MV-4-11 (cell line): ENCODE measurements at regions not wholly inside any gene's neighbourhood (a gene's known extent, or its start where the extent isn't known, plus 50 kb on each side); places are given as distances from the start of the nearest gene placed in this dataset.

ENCODE experiments used
- DNase-seq: peaks from one replicate; lab custom pipeline; 2025; lab: John Stamatoyannopoulos, UW

DNA sequence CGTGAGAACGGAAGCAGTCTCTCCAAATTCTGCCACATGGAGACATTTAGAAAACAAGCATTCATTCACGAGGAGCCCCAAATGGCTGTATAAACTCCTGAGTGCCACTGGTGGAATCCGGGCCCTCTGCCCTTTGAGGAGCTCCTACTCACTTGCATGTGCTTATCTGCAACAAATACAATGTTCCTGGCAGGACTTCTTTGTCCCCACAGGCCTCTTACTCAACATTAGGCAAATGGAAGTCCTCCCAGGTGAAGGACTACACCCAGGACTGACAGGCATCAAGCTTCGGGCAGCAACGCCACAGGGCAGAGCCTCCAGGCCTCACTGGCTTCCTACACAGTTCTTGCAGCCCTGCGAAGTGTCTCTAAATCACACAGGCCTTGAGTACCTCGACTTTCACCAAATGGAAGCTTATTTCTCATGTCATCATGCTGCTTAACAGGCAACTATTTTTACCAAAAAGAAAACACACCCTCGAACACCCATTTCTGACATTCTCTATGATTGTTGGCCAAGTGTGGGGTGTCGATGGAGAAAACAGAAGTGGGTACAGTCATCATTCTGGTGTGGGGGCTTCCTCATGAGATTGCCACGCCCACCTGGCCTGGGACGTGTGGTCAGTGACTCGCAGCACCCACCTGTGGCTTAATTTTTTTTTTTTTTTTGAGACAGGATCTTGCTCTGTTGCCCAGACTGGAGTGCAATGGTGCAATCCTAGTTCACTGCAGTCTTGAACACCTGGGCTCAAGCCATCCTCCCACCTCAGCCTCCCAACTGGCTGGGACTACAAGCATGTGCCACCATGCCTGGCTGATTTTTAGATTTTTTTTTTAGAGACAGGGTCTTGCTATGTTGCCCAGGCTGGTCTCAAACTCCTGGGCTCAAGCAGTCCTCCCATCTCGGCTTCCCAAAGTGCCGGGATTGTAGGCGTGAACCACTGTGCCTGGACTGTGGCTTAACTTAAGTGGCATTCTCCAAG is 186.8 kb upstream of the GLI2 start:
- DNase-seq = peak; percentile 34

DNA sequence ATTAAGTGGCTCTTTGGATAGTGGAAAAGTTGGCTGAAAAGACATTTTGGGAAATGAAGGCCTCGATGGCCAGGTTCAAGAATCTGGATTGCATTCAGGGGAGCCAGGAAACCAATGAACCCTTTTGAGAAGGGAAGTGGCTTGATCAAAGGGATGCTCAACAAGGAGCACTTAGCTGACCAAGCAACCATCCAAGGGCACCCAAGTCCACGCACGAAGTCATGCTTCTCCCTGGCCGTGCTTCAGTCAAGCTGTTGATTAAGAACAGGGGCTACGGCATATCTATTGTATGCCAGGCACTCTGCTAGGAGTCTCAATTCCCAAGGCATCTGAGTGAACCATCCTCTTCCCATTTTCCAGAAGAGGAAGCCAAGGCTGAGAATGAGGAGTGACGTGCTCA is 185.8 kb upstream of the GLI2 start:
- DNase-seq = no peak

DNA sequence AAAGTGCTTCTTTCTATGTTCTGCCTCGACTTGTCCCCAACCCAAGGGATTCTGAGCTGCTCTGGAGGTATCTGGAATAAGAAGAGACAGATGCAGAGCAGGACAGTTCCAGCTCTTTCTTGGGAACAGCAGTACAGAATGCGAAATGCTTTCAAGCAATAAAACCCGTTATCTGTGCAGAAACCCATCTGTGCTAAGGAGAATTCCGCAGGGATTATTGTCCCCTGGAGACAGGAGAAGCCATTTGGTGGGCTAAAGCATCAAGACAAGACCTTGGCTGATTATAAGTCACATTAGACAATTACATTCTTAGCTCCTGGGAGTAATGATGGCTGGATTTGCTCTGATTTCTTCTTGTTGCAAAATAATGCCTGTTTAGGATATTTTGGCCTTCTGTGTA is 185.4 kb upstream of the GLI2 start:
- DNase-seq = no peak

DNA sequence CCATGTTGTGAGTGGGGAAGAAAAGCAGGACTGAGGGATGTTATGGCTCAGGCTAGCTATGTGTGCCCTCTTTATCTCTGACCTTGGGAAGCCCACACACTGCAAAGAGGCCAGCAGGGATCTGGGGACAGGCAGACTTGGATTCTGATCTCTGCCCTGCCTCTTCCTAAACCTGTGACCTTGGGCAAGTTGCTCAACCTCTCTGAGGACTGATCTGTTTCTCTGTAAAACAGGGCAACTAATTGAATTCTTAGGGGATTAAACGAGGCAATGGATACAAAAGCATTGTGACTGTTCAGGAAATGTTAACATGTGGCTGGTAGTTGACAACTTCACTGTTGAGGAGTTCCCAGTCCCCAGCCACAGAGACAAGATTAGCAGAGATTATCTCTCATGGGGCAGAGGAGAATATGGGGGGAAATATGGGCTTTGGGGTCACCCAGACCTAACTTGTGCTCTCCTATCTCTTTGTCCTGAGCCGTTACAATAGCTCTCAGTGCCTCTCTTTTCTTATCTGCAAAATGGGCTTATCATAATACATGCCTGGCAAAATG is 184.7 kb upstream of the GLI2 start:
- no peak for DNase-seq

DNA sequence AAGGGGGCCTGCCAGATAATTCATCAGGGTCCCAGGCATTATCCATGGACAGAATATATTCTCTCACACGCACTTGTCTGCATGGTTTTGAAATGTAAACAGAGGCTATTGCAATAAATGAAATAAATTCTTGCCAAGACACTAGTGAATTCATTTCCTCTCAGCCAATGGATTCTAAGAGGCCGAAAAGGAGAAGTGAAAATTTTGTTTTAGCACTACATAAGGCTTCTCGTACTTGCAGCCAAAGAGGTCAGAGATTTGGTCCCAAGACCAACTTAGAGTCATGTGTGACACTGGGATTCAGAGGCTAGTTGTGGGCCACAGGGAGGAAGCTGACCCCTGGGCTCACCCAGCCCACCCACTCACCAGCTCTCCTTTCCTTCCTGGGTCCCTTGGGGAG is 184.1 kb upstream of the GLI2 start:
- DNase-seq = peak; percentile 90

DNA sequence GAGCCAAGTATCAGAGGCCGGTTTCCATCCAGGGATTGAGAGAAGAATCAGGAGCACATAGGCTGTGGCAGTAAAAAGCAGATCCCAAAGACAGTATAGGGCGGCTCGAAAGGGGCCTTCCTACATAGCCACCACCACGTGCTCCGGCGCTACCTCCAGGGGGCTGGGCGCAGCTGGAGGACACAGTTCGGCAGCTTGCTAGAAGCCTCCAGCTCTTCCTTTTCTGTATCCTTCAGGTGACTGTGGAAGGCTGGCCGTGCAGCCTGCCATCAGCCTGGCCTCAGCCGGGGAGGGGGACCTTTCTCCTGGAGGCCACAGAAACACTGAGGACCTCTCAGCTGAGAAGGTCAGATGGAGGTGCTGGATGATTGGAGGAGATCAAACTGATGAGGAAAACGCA is 183.6 kb upstream of the GLI2 start:
- DNase-seq = no peak

DNA sequence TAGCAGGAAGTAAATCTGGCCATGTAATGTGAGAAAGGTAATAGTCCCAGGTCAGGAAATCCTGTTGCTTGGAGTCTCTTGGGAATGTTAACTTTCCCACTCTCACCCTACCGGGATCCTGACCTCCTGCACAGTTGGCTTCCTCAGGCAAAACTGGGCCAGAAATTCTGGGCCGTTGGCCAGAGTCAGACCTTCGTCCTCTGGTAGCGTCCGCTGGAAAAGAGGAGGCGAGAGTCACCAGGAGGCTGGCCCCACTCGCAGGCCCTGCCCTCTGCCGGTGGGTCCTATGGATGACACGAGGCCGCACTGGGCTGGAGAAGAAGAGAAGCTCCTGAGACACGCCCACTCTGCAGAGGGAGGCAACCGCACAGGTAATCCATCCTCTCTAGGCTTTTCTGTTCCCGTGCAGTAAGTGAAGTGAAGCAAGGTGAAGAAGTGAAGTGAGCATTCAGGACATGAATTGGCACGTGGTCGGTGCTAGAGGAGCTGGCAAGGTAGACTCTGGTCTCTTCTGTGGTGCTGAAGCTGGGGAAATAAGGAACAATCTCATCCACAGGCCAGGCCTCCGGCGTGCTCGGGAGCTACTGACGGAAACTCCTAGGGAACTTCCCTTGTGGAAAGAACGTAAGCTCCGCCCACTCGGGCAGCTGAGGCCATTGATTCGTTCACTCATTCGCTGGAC is 182.7 kb upstream of the GLI2 start:
- peak; percentile 11 for DNase-seq

DNA sequence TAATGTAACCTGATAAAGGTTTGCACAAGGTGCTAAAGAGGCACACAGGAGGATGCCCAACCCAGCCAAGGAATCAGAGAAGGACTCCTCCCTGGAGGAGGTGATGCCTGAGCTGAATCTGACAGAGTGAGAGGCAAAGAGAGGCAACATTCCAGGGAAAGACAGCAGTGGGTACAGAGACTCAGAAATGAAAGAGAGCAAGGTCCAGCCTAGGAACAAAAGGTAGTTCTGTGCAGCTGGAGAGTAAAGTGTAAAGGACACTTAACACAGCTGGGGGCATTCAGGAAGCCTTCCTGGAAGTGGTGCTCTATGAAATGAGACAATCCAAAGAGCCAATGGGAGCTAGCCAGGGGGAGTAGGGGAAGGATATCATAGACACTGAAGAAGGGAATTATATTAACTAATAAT is 181.0 kb upstream of the GLI2 start:
- DNase-seq = no peak

DNA sequence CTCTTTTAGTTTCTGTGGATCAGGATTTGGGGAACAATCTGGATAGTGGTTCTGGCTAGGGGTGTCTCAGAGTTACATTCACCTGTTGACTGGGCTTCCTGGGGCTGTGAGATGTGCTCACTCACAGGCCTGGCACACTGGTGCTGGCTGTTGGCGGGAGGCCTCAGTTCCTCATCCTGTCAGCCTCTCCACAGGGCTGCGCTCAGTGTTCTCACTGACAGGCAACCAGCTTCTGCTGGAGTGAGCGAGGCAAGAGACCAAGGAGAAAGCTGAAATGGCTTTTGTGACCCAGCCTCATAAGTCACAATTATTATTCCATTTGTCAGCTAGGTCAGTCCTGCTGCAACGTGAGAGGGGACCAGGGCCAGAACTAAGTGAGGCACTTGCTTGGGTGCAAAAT is 180.6 kb upstream of the GLI2 start:
- peak; percentile 15 for DNase-seq

DNA sequence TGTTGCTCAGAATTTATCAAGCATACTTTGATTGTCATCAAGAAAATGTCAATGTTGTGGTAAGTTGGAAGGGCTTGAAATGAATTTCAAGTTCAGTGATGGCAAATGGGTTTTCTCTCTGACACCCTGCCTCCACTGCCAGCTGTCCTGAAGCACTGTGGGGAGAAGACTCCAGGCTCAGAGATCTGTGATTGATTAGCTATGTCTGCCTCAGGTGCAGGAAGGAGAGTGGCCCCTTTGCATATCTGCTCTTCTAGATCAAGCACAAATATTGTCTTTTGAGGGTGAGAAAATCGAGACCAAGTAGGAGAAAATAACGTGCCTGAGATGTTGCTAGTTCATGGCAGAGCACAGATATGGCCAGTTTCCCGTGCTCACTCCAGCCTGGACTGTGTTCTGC is 178.8 kb upstream of the GLI2 start:
- DNase-seq = no peak

DNA sequence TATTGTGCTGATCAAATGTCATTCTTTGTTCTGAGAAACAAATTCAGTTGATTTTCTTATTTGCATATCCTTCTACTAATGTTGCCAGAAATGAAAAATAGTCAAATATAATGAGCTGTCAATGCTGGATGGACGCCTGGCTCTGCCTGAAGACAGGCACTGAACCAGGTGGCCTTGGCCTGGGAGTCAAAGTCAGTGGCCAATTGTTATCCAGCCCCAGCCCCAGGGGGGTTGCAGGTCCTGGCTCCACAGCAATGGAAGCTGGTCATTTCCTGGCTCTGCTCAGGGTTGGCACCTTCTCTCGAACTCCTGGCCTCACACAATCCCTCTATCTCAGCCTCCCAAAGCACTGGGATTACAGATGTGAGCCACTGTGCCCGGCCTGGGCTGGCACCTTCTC is 176.8 kb upstream of the GLI2 start:
- no peak for DNase-seq

DNA sequence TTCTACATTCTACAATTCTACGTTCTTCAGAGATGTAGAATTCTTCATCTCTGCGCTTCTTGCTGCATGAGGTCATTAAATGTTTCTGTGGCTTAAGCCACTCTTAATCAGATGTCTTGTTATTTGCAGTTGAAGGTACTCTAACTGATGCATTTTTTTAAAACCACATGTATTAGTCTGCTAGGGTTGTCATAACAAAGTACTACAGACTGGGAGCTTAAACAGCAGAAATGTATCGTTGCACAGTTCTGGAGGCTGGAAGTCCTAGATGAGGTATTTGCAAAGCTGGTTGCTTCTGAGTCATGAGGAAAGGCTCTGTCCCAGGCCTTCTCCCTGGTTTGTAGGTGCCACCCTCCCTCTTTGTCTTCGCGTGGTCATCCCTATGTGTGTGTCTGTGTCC is 176.3 kb upstream of the GLI2 start:
- no peak for DNase-seq

DNA sequence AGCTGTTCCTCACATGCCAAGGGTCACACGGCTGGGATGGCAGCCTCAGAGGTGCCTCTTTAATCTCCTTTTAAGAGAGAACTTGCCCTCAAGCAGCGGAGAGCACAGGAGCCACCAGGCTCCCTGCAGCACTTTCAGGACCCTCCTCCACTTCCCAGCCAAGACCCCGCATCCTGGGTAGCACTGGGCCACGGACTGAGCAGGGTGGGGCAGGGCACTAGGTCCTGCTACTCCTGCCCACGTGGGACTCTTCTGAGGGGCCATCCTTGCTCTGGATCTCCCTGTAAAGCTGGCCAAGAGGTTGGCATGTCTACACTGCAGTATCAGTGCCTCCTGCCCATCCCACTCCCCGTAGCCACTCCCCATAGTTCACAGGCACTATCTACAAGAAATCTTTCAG is 175.3 kb upstream of the GLI2 start:
- DNase-seq = no peak

DNA sequence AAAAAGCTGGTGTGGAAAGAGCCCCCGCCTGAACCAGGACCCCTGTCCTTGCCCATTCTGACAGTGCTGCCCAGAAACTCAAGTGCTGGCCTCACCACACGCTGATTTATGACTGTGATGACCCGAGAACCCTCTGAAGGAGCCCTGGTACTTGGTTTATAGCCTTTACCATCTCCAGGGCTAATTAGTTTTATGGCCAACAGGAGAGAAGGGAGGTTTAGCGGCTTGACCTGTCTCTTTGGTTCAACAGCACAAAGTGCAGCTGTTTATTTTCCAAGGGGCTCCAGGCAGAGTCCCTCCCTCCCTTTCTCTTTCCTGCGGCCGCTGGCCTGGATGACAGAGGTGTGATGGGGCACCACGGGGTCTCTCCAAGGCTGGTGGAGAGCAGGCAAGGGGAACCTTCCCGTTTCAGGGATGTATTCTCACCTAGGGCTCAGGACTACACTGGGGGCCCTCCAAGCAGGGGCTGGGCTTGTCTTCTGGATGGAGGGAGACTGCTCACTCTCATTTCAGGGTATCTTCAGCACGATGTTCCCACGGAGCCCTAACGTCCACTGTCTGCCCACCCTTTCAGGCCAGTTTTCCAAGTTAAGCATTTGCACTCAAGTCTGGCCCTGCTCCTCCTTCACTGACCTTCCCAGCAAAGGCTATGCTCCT is 174.2 kb upstream of the GLI2 start:
- no peak for DNase-seq

DNA sequence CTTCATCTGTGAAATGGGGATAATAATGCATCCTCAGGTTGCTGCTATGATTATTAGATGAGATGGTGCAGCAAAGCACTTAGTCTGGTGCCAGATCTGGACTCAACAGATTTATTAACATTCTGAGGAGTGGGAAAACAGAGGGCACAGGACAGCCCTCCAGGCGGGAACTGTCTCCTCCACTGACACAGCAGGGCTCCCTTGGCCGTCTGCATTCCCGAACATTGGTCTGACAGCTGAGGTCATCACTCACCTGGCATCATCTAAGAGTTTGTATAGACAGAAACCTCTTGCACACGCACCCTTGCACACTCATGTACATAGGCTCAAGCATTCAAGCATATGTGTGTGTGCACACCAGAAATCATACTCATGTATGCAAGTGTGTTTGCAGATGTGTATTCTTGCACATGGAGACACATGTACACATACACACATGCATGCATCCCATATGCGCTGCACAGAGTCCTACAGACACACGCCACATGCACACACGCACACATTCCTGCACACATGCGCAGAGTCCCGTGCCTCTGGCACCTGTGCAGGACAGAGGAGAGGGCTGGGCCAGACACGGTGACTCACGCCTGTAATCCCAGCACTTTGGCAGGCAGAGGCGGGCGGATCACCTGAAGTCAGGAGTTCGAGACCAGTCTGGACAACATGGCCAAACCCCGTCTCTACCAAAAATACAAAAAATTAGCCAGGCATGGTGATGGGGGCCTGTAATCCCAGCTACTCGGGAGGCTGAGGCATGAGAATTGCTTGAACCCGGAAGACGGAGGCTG is 173.3 kb upstream of the GLI2 start:
- DNase-seq = no peak

DNA sequence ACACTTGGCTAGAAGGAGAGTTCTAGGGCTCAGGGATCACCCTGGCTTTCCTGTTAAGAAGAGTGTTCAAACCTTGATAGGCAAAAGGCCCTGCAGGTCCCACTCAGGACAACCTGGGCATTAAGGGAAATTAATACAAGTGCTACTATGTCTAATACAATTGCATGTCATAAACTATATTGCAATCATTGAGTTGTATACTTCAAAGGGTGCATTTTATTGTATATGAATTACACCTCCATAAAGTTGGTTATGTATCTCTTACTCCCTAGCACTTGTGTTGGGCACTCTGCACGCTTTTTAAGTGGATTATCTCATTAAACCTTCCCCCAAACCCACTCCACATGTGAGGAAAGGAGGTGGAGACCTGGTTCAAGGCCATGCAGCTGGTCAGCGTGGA is 172.1 kb upstream of the GLI2 start:
- DNase-seq = no peak

DNA sequence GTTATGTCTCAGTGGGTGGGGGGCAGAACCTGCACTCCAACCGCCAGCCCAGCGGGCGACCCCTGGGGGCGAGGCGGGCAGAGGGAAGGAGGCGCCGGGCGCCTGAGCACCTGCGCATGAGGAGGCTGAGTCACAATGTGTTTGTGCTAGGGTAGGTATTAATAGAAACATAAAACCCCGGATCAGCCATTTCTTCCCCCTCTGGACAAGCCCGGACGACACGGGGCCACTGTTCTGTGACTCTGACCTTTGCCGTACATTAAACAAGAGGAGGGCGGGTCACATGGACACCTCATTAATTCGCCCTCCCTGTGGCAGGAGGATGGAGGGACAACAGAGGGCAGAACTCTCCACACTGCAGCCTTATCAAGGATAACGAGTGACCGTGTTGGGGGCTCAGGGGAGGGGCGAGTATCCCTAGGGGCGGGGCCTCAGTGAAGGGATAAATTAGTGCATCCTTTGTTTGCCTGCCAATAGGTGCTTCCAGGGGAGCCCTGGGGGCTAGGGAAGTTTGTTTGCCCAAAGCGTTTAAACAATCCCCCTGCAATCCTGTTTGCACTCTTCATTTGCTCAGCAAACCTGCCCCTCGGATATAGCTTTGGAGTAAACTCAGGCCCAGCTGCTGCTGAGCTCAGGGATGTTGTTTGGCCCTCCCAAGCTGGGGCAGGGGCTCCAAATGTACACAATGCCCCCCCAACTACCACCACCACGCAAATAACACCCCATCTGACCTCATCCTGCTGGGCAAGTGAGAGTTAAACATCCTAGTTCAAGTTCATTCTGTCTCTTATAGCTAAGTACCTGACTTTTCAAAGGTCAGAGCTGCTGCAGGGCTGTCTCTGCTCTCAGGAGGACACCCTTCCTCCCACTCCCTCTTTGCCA is 171.2 kb upstream of the GLI2 start:
- DNase-seq = no peak

DNA sequence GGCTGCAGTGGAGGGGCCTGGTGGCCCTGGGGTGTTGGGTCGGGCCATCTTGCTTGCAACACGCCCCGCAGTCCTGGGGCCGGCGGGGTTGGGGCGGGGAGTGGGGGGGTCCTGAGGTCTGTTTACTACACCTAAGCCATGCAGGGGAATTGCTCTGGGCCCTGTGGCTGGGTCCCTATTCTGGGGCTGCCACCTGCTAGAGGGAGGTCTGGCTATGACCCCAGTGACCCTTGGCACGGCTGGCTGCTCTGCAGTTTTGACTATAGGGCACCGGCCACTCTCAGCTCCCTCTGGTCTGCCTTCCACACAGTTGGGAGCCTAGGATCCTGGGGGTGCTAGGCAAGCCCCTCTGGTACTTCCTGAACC is 170.6 kb upstream of the GLI2 start:
- DNase-seq = no peak

DNA sequence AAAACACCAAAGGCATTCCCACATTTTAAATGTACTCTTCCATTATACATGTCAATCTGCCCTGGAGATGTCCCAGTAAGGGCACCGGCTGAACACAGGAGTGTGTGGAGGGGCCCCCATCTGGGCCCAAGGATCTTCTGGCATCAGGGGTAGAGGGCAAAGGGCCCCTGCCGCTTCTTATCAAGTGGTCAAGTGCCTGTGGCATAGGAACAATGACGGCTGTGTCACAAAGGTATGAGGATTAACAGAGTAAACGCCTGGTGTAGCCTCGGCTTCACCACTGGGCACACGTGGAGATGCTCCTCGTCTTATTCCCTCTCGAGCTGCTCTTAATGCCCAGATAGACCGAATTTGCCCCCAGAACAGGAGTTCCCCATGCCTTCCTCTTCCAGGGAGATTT is 169.7 kb upstream of the GLI2 start:
- DNase-seq = no peak

DNA sequence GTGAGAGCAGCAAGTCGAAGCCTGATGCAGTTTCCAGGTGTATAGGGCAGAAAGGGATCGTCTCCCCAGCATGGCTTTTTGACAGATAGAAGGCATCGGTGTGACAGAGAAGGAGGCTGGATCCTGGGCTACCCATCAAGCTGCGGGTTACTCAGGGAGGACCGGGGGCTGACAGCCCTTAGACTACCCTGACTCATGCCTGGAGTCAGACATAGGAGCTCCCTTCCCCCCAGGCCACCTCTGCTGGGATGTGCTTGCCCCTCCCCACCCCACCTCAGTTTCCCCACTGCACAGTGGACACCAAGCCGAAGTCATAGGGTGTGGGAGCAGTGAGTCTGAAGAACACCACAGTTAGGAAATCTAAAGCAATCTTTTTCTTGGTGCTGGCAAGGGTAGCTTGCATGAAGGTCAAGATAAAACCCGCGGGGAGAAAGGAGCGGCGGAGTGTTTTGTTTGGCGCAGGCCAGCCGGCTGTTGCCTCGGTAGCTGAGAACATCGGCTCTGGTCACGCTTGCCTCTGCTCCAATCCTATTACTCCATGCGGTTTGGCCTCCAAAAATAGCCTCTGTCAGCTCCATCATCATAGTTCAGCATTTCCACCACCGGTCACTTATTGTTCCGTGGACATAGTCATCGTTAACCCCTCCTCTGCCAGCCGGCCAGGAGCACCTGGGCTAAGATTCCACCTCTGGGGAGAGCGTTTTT is 169.2 kb upstream of the GLI2 start:
- DNase-seq = no peak
